OCI-LY3 (cell line): ENCODE measurements at regions not wholly inside any gene's neighbourhood (a gene's known extent, or its start where the extent isn't known, plus 50 kb on each side); places are given as distances from the start of the nearest gene placed in this dataset.

Experiments
- CTCF ChIP-seq: fragments of 200-600, 300-600 bp; sonication (generic); IDR thresholded peaks from 2 replicates; pipeline ENCODE4 v1.5.1; 2014; ENCODE audit warnings: antibody characterized with exemption, low read length, low read depth
- EZH2phosphoT487 ChIP-seq: fragments of 200-600 bp; shearing (Covaris generic); IDR thresholded peaks from 2 replicates; pipeline ENCODE4 v1.6.1; 2018; ENCODE audit warnings: antibody characterized with exemption, mixed run types, low read depth

- TF ChIP-seq CTCF, result no peak
- no peak for TF ChIP-seq EZH2phosphoT487
These were observed 774.5 kb upstream of the RGMB start for GRCh38 chr5:97998941-97999340.
